DMS 273 treated with DMSO at 0.1 percent for 48 hours (cell line): ENCODE measurements at regions not wholly inside any gene's neighbourhood (a gene's known extent, or its start where the extent isn't known, plus 50 kb on each side); places are given as distances from the start of the nearest gene placed in this dataset.
"Not testable (repeated sequence)": the region's sequence is repeated elsewhere in the genome, so short reads cannot be mapped to it uniquely, and the experiment has no call there.

Experiments used
- DNase-seq: peaks from one replicate; lab custom pipeline; 2025; lab: John Stamatoyannopoulos, UW

GRCh38 chr9:85077944-85078343, 408.4 kb downstream of the NTRK2 start:
- DNase-seq, result no peak

GRCh38 chr9:85077146-85077545, 407.6 kb downstream of the NTRK2 start:
- not testable (repeated sequence) for DNase-seq
